GM12874 (cell line): ENCODE measurements at regions not wholly inside any gene's neighbourhood (a gene's known extent, or its start where the extent isn't known, plus 50 kb on each side); places are given as distances from the start of the nearest gene placed in this dataset.
A peak's percentile ranks its signal among the peaks of the same experiment; 100 is the strongest.

Experiments
- CTCF ChIP-seq: IDR thresholded peaks from 2 replicates; pipeline ENCODE4 v1.5.1; 2011; ENCODE audit warnings: low read depth, mild to moderate bottlenecking, control low read depth, low read length, moderate library complexity; ENCODE audit not compliant: insufficient read depth

- TF ChIP-seq CTCF: no peak
Observed at GRCh38 chr2:13156916-13157315, 440.2 kb downstream of the TRIB2 start.

- no peak for TF ChIP-seq CTCF
Observed at GRCh38 chr2:13158466-13158865, 441.7 kb downstream of the TRIB2 start.

GRCh38 chr2:13180729-13181128, 464.0 kb downstream of the TRIB2 start:
- no peak for TF ChIP-seq CTCF

- TF ChIP-seq CTCF: no peak
Observed at GRCh38 chr2:13193075-13193474, 476.3 kb downstream of the TRIB2 start.

- TF ChIP-seq CTCF: peak; percentile 35; the same call in 1 of the 2 replicates
Observed at GRCh38 chr2:13193900-13194299, 477.2 kb downstream of the TRIB2 start.

- no peak for TF ChIP-seq CTCF
Observed at GRCh38 chr2:13195270-13195669, 478.5 kb downstream of the TRIB2 start.

GRCh38 chr2:13197248-13197647, 480.5 kb downstream of the TRIB2 start:
- no peak for TF ChIP-seq CTCF

GRCh38 chr2:13201924-13202323, 485.2 kb downstream of the TRIB2 start:
- no peak for TF ChIP-seq CTCF
